ENCODE measurements at regions not wholly inside any gene's neighbourhood (a gene's known extent, or its start where the extent isn't known, plus 50 kb on each side); places are given as distances from the start of the nearest gene placed in this dataset.

GRCh38 chr16:7185165-7185564, 147.5 kb upstream of the RBFOX1 start:
- no peak for DNase-seq (ENCODE audit: low read depth in 2 of 2)

- no peak for DNase-seq (ENCODE audit: low read depth in 2 of 2)
These were observed 148.9 kb upstream of the RBFOX1 start for GRCh38 chr16:7183768-7184167.

GRCh38 chr16:7182510-7183109, 150.0 kb upstream of the RBFOX1 start:
- no peak for DNase-seq (ENCODE audit: low read depth in 2 of 2)

- DNase-seq (ENCODE audit: low read depth in 2 of 2) = no peak
These were observed 154.8 kb upstream of the RBFOX1 start for GRCh38 chr16:7177875-7178274.

- no peak for DNase-seq (ENCODE audit: low read depth in 2 of 2)
These were observed 161.5 kb upstream of the RBFOX1 start for GRCh38 chr16:7171151-7171550.

GRCh38 chr16:7167626-7168025, 165.0 kb upstream of the RBFOX1 start:
- no peak for DNase-seq (ENCODE audit: low read depth in 2 of 2)

- no peak for DNase-seq (ENCODE audit: low read depth in 2 of 2)
These were observed 170.8 kb upstream of the RBFOX1 start for GRCh38 chr16:7161891-7162290.

- DNase-seq (ENCODE audit: low read depth in 2 of 2) = no peak
These were observed 172.6 kb upstream of the RBFOX1 start for GRCh38 chr16:7160093-7160492.

- DNase-seq (ENCODE audit: low read depth in 2 of 2) = no peak
These were observed 174.2 kb upstream of the RBFOX1 start for GRCh38 chr16:7158481-7158880.

- DNase-seq (ENCODE audit: low read depth in 2 of 2) = no peak
These were observed 182.4 kb upstream of the RBFOX1 start for GRCh38 chr16:7150230-7150629.

GRCh38 chr16:7148606-7149005, 184.0 kb upstream of the RBFOX1 start:
- no peak for DNase-seq (ENCODE audit: low read depth in 2 of 2)

GRCh38 chr16:7140899-7141298, 191.7 kb upstream of the RBFOX1 start:
- DNase-seq (ENCODE audit: low read depth in 2 of 2) = no peak

GRCh38 chr16:7137560-7138330, 194.9 kb upstream of the RBFOX1 start:
- DNase-seq (ENCODE audit: low read depth in 2 of 2) = no peak

GRCh38 chr16:7132465-7132864, 200.2 kb upstream of the RBFOX1 start:
- DNase-seq (ENCODE audit: low read depth in 2 of 2) = no peak

- DNase-seq (ENCODE audit: low read depth in 2 of 2) = no peak
These were observed 207.9 kb upstream of the RBFOX1 start for GRCh38 chr16:7124701-7125100.

GRCh38 chr16:7124242-7124641, 208.4 kb upstream of the RBFOX1 start:
- no peak for DNase-seq (ENCODE audit: low read depth in 2 of 2)

- no peak for DNase-seq (ENCODE audit: low read depth in 2 of 2)
These were observed 215.9 kb upstream of the RBFOX1 start for GRCh38 chr16:7116734-7117133.

- DNase-seq (ENCODE audit: low read depth in 2 of 2) = no peak
These were observed 216.7 kb upstream of the RBFOX1 start for GRCh38 chr16:7115898-7116297.

- no peak for DNase-seq (ENCODE audit: low read depth in 2 of 2)
These were observed 218.7 kb upstream of the RBFOX1 start for GRCh38 chr16:7113949-7114348.

GRCh38 chr16:7113395-7113794, 219.2 kb upstream of the RBFOX1 start:
- DNase-seq (ENCODE audit: low read depth in 2 of 2) = no peak

- no peak for DNase-seq (ENCODE audit: low read depth in 2 of 2)
These were observed 221.4 kb upstream of the RBFOX1 start for GRCh38 chr16:7111265-7111664.

GRCh38 chr16:7107436-7107835, 225.2 kb upstream of the RBFOX1 start:
- DNase-seq (ENCODE audit: low read depth in 2 of 2) = no peak

- DNase-seq (ENCODE audit: low read depth in 2 of 2) = no peak
These were observed 229.6 kb upstream of the RBFOX1 start for GRCh38 chr16:7103056-7103455.

- DNase-seq (ENCODE audit: low read depth in 2 of 2) = no peak
These were observed 231.6 kb upstream of the RBFOX1 start for GRCh38 chr16:7101054-7101453.

Data from stimulated activated CD8-positive, alpha-beta memory T cell treated with anti-CD3 and anti-CD28 coated beads, Interleukin-15, amount 100 ng/mL, for 4 hours (primary cell).